B cell (primary cell): ENCODE measurements at regions not wholly inside any gene's neighbourhood (a gene's known extent, or its start where the extent isn't known, plus 50 kb on each side); places are given as distances from the start of the nearest gene placed in this dataset.

Experiments used
- ATAC-seq: fragments of 200-7000 bp; cut with Tn5 transposase; one replicate; pipeline ENCODE4 v1.10.0; 2021; ENCODE audit warnings: low read depth, mild to moderate bottlenecking, moderate number of reproducible peaks, moderate library complexity
- CTCF ChIA-PET: fragments of 350-600 bp; sonication (Branson Sonifier 250); formaldehyde crosslinking; loops from one replicate; lab custom pipeline; 2021; ENCODE audit warnings: antibody characterized with exemption, inconsistent platforms; lab: Charles Lee
- POLR2A ChIA-PET: fragments of 350-600 bp; sonication (Branson Sonifier 250); formaldehyde crosslinking; loops from one replicate; lab custom pipeline; 2021; ENCODE audit warnings: antibody characterized with exemption; lab: Charles Lee
- DNase-seq: peaks from one replicate; pipeline ENCODE4 v3.0.0; 2013
- H2AFZ ChIP-seq: 2 replicates; pipeline ENCODE4 v1.6.1; 2012; ENCODE audit warnings: mild to moderate bottlenecking, low read depth, low read length; ENCODE audit not compliant: insufficient read depth, poor library complexity, severe bottlenecking
- H3K27ac ChIP-seq, 2 donors: 1 replicate in 1 of 2; 2 replicates in 1 of 2; pipeline ENCODE4 v1.5.1; 2012 to 2013; ENCODE audit warnings: low read length in 2 of 2, mild to moderate bottlenecking in 2 of 2, moderate library complexity in 1 of 2
- H3K27me3 ChIP-seq, 4 experiments: fragments of 200-600 bp in 1 of 4; sonication (generic) in 1 of 4; replicated peaks in 1 of 4; 1 replicate in 2 of 4; 2 replicates in 2 of 4; pipeline versions ENCODE4 v1.6.1 to v1.7.0; 2013 to 2016; ENCODE audit warnings: low read length in 3 of 4, mild to moderate bottlenecking in 2 of 4, mixed read lengths in 1 of 4, moderate library complexity in 1 of 4; ENCODE audit not compliant: insufficient read depth in 4 of 4, control insufficient read depth in 3 of 4; ENCODE audit errors: control extremely low read depth in 1 of 4
- H3K36me3 ChIP-seq, 2 experiments: replicated peaks in 1 of 2; 1 replicate in 1 of 2; 2 replicates in 1 of 2; pipeline versions ENCODE4 v1.6.1 to v1.7.1; 2013; ENCODE audit warnings: low read length in 1 of 2; ENCODE audit not compliant: insufficient read depth in 2 of 2, control insufficient read depth in 1 of 2; ENCODE audit errors: control extremely low read depth in 1 of 2, extremely low read depth in 1 of 2
- H3K4me1 ChIP-seq, 2 donors: fragments of 200-600 bp in 1 of 2; sonication (generic) in 1 of 2; 1 replicate in 1 of 2; 2 replicates in 1 of 2; pipeline versions ENCODE4 v1.5.1 to v1.6.1; 2013 to 2017; ENCODE audit warnings: low read length in 2 of 2; ENCODE audit not compliant: control insufficient read depth in 2 of 2, insufficient read depth in 2 of 2
- H3K4me2 ChIP-seq: replicated peaks from 2 replicates; pipeline ENCODE3; 2012; ENCODE audit warnings: mild to moderate bottlenecking, low read depth, low read length; ENCODE audit not compliant: poor library complexity, severe bottlenecking
- H3K4me3 ChIP-seq, 5 experiments: fragments of 200-600 bp in 1 of 5; sonication (generic) in 1 of 5; 1 replicate in 3 of 5; 2 replicates in 2 of 5; pipeline versions ENCODE4 v1.5.1 to v1.7.0; 2011 to 2016; ENCODE audit warnings: low read length in 4 of 5, mild to moderate bottlenecking in 4 of 5, low read depth in 2 of 5, control low read depth in 1 of 5, moderate library complexity in 1 of 5; ENCODE audit not compliant: insufficient read depth in 1 of 5; ENCODE audit errors: control extremely low read depth in 1 of 5, extremely low read depth in 1 of 5
- H3K79me2 ChIP-seq: fragments of 200-600 bp; sonication (generic); one replicate; pipeline ENCODE4 v1.6.0; 2016; ENCODE audit warnings: low read length; ENCODE audit not compliant: control insufficient read depth, insufficient read depth
- H3K9ac ChIP-seq: fragments of 200-600 bp; sonication (generic); 2 replicates; pipeline ENCODE4 v1.6.1; 2017; ENCODE audit warnings: mild to moderate bottlenecking, low read length, moderate library complexity
- H3K9me3 ChIP-seq, 3 donors: one replicate each; pipeline versions ENCODE4 v1.6.1 to v1.7.1; 2013; ENCODE audit warnings: low read length in 2 of 3; ENCODE audit not compliant: control insufficient read depth in 2 of 3, insufficient read depth in 1 of 3; ENCODE audit errors: control extremely low read depth in 1 of 3
- H4K20me1 ChIP-seq: 2 replicates; pipeline ENCODE4 v1.6.0; 2012; ENCODE audit warnings: mild to moderate bottlenecking, low read length; ENCODE audit not compliant: insufficient read depth, control insufficient read depth, poor library complexity, severe bottlenecking
- H3K27ac Mint-ChIP-seq: one replicate; pipeline ENCODE4 v1.8.0; 2021; ENCODE audit warnings: mixed read lengths
- H3K27me3 Mint-ChIP-seq: one replicate; pipeline ENCODE4 v1.8.0; 2021; ENCODE audit warnings: mixed read lengths
- H3K4me1 Mint-ChIP-seq: one replicate; pipeline ENCODE4 v1.8.0; 2021; ENCODE audit warnings: mixed read lengths
- H3K4me3 Mint-ChIP-seq: one replicate; pipeline ENCODE4 v1.8.0; 2021; ENCODE audit warnings: mixed read lengths
- H3K9me3 Mint-ChIP-seq: one replicate; pipeline ENCODE4 v1.8.0; 2022; ENCODE audit warnings: mixed read lengths; ENCODE audit not compliant: insufficient read depth
- EZH2 ChIP-seq: IDR thresholded peaks from 2 replicates; pipeline ENCODE4 v1.6.1; 2012; ENCODE audit warnings: borderline replicate concordance, low read depth, mild to moderate bottlenecking, moderate library complexity, low read length; ENCODE audit not compliant: insufficient read depth, poor library complexity, severe bottlenecking
- WGBS: methylation state at CpG from one replicate; pipeline ENCODE4 v1.1.5; 2013; ENCODE audit warnings: missing lambda C conversion rate; ENCODE audit not compliant: insufficient coverage; 5-methylcytosine and 5-hydroxymethylcytosine counted together
- intact Hi-C: fragments of 100-400 bp; cut with micrococcal nuclease; formaldehyde crosslinking; loops from one replicate; pipeline ENCODE4 v1.10.0; 2022
- TF ChIP-seq, protein P1 (sequence below): fragments of 200-600 bp; IDR thresholded peaks from one replicate; pipeline ENCODE4 v1.8.0; 2022; ENCODE audit warnings: antibody characterized with exemption, mild to moderate bottlenecking

DNA sequence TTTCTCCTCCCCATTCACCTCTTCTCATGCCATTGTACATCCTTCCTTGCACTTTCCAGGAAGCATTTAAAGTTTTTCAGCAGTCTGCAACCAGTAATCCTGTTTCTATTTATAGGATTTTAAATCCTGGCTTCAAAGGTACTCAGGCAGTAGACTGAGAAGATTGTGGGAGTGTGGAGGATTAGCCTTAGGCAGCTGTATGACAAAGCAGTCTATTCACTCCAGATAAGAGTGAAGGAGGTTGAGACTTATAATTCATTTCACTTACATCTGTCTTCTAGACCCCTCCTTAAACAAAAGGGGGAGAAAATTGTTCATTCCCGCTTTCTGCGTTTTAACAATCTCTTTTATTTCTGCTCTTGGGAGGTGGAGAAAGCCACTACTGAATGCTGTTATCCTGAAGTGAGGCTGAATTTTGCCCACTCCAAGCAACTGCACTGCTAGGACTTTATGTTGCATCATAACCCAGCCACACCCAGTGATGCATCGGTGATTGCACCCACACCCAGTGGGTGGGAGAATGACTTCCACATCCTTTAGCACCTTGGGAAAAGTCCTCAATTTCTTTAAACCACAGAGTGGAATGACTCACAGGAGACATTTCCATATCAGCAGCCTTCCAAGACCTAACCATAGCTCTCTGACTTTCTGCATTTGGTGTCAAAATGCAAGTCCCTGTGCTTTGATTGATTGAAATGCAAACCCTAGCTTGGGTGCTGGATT lies 382.5 kb upstream of the ATP2B1 start:
- no peak for TF ChIP-seq EZH2
- TF ChIP-seq, protein P1, sequence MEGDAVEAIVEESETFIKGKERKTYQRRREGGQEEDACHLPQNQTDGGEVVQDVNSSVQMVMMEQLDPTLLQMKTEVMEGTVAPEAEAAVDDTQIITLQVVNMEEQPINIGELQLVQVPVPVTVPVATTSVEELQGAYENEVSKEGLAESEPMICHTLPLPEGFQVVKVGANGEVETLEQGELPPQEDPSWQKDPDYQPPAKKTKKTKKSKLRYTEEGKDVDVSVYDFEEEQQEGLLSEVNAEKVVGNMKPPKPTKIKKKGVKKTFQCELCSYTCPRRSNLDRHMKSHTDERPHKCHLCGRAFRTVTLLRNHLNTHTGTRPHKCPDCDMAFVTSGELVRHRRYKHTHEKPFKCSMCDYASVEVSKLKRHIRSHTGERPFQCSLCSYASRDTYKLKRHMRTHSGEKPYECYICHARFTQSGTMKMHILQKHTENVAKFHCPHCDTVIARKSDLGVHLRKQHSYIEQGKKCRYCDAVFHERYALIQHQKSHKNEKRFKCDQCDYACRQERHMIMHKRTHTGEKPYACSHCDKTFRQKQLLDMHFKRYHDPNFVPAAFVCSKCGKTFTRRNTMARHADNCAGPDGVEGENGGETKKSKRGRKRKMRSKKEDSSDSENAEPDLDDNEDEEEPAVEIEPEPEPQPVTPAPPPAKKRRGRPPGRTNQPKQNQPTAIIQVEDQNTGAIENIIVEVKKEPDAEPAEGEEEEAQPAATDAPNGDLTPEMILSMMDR: no peak
- H3K4me2 ChIP-seq: no peak overlapping the region
- Mint-ChIP-seq H3K27me3 (no peaks in the 10 kb centered on the region), H3K27ac (no peak overlapping the region), H3K4me1 (peaks cover 10% of the 10 kb centered on the region), H3K9me3 (peaks cover 2% of the 10 kb centered on the region), H3K4me3 (no peak overlapping the region)
- no peak overlapping the region for H3K27ac ChIP-seq
- no peaks in the 10 kb centered on the region for H3K36me3 ChIP-seq
- H3K9ac ChIP-seq: no peak overlapping the region
- DNase-seq: no peak
- CTCF ChIA-PET: interaction anchor here (0.6 to 1.2 kb wide), 2 partner anchors 10 to 549 kb away, joined by 3 read pairs; no protein-coding TSS in a partner anchor
- POLR2A ChIA-PET: no interaction called here
- no peaks in the 10 kb centered on the region for H4K20me1 ChIP-seq
- ATAC-seq: no peak
- H3K9me3 ChIP-seq: peaks cover 0 to 3% (median 0%) of the 10 kb centered on the region in 3 donors
- H3K27me3 ChIP-seq: no peaks in the 10 kb centered on the region
- H3K4me1 ChIP-seq: peaks cover 4 to 5% of the 10 kb centered on the region in 2 donors
- 100% methylated on average over 1 of the region's 3 CpGs for WGBS
- H2AFZ ChIP-seq: no peak overlapping the region
- H3K4me3 ChIP-seq: no peak overlapping the region
- intact Hi-C loops: no loop called here
- H3K79me2 ChIP-seq: no peaks in the 10 kb centered on the region

DNA sequence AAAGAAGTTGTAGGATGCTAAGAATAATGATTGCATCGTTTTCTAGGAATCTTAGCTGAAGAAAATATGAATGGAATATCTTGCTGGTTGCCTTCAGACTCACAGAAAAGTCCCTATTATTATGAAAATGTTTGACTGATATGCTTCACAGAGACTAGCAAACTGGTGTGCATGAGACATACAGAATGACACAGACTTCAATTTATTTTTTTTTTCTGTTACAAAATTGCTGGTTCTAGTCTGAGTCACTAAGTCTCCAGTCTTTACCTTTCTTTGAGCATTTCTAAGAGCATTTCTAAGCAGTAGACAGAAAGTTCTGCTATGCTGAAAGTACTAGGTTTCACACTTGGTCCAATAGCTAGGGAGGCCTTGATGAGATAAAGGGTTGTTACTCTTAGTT lies 377.6 kb upstream of the ATP2B1 start:
- CTCF ChIA-PET: interaction anchor here (1.0 kb wide), 1 partner anchor 19 kb away, joined by 3 read pairs; no protein-coding TSS in a partner anchor
- WGBS: no CpG with 5 or more reads among the region's 1 CpG
- H3K9ac ChIP-seq: no peak overlapping the region
- DNase-seq (no peak), ATAC-seq (no peak)
- H3K4me1 ChIP-seq: peaks cover 3 to 4% of the 10 kb centered on the region in 2 donors
- H3K4me3 ChIP-seq: no peak overlapping the region
- no peak overlapping the region for H3K27ac ChIP-seq
- no peaks in the 10 kb centered on the region for H4K20me1 ChIP-seq
- no peak overlapping the region for H3K4me2 ChIP-seq
- TF ChIP-seq EZH2: no peak
- TF ChIP-seq, protein P1: no peak
- no peak overlapping the region for H2AFZ ChIP-seq
- peaks cover 0 to 3% (median 0%) of the 10 kb centered on the region in 3 donors for H3K9me3 ChIP-seq
- H3K4me1 Mint-ChIP-seq: peaks cover 6% of the 10 kb centered on the region
- H3K79me2 ChIP-seq: no peaks in the 10 kb centered on the region
- no peaks in the 10 kb centered on the region for H3K27me3 ChIP-seq
- peaks cover 2% of the 10 kb centered on the region for H3K9me3 Mint-ChIP-seq
- POLR2A ChIA-PET: no interaction called here
- no peaks in the 10 kb centered on the region for H3K36me3 ChIP-seq
- intact Hi-C loops: no loop called here
- H3K27me3 Mint-ChIP-seq: no peaks in the 10 kb centered on the region
- H3K27ac Mint-ChIP-seq: no peak overlapping the region
- H3K4me3 Mint-ChIP-seq: no peak overlapping the region
